ENCODE measurements at regions not wholly inside any gene's neighbourhood (a gene's known extent, or its start where the extent isn't known, plus 50 kb on each side); places are given as distances from the start of the nearest gene placed in this dataset.

DNA sequence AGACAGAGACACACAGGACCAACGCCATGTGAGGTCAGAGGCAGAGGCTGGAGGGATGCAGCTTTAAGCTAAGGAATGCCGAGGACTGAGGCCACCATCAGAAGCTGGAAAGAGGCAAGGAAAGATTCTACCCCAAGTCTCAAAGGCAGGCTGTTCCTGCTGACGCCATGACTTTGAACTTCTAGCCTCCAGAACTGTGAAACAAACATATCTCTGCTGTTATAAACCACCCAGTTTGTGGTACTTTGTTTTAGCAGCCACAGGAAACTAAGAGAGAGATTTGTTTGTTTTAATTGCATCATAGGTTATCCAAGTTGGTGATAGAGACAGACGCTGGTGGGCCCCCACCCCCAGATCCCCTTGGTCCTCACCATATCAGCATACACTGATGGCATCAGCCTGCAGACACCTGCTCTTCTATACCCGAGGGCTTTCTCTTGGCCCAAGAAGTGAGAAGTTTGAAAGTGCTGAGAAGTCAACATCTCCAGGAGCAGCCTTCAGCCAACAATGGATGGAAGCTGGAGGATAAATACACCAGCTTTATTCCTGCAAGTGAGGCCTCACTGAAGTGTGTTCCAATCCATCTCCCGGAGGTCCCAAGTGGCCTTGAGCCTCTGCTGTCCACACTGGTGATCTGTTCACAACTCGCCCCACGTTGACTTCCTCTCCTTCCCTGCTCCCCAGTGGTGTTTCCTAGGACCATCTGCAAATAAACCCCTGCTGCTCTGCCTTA lies 154.7 kb downstream of the BTBD3 start:
- H2AK5ac ChIP-seq (ENCODE audit: low read depth, low read length), result no peak overlapping the region
- no peak overlapping the region for H4K91ac ChIP-seq (replicated peaks; ENCODE audit: insufficient read length, low read length)
- H4K5ac ChIP-seq (ENCODE audit: insufficient read length, low read depth, low read length), result no peak overlapping the region
- no peaks in the 10 kb centered on the region for H3K27me3 ChIP-seq (replicated peaks in 1 of 4; ENCODE audit: control insufficient read depth in 3 of 4, extremely low read depth in 1 of 4, insufficient read depth in 3 of 4, low read length in 3 of 4)
- CTCF ChIA-PET (ENCODE audit: partially characterized antibody), result interaction anchor here (1.1 kb wide), 1 partner anchor 14 kb away, joined by 3 read pairs; no protein-coding TSS in a partner anchor
- no peak overlapping the region for H3K18ac ChIP-seq (ENCODE audit: extremely low read depth, low read length)
- peaks cover 0 to 5% (median 3%) of the 10 kb centered on the region in 4 experiments; a peak in 2 of 7 replicates for H3K4me1 ChIP-seq (replicated peaks in 1 of 4; ENCODE audit: control insufficient read depth in 3 of 4, insufficient read depth in 4 of 4, low read length in 3 of 4)
- DNase-seq (ENCODE audit: low read depth in 1 of 2, low spot score in 2 of 2) (no peak), FAIRE-seq (no peak)
- no peaks in the 10 kb centered on the region for H4K20me1 ChIP-seq (replicated peaks in 1 of 2; ENCODE audit: control insufficient read depth in 1 of 2, insufficient read depth in 2 of 2, low read length in 2 of 2)
- no peaks in the 10 kb centered on the region for H3K36me3 ChIP-seq (ENCODE audit: control insufficient read depth in 2 of 4, insufficient read depth in 4 of 4, low read length in 3 of 4)
- no peak overlapping the region for H3K14ac ChIP-seq (ENCODE audit: insufficient read length)
- no peak overlapping the region for H3K56ac ChIP-seq (replicated peaks; ENCODE audit: insufficient read length, low read depth, low read length)
- WGBS, 2 experiments (ENCODE audit: extremely low coverage in 1 of 2, insufficient coverage in 1 of 2, insufficient read length in 1 of 2, insufficient replicate concordance in 2 of 2, low coverage in 1 of 2, low lambda C conversion rate in 2 of 2, missing lambda C conversion rate in 1 of 2), result 86% methylated on average over 8 of the region's 8 CpGs; no CpG with 5 or more reads in 1 of the 2 experiments
- no peak overlapping the region for H3K4me2 ChIP-seq (ENCODE audit: insufficient read depth in 1 of 2, low read depth in 2 of 2, low read length in 2 of 2)
- no peaks in the 10 kb centered on the region for H3K23me2 ChIP-seq (ENCODE audit: low read depth, low read length)
- no peaks in the 10 kb centered on the region for H3K9me3 ChIP-seq (ENCODE audit: insufficient read depth in 2 of 2, low read depth in 1 of 2, low read length in 1 of 2)
- no peak overlapping the region for H2BK12ac ChIP-seq (ENCODE audit: low read depth, low read length)
- H3K4ac ChIP-seq (replicated peaks; ENCODE audit: insufficient read length, low read depth, low read length), result no peak overlapping the region
- H3K79me2 ChIP-seq (ENCODE audit: control insufficient read depth in 1 of 2, insufficient read depth in 2 of 2, low read length in 2 of 2), result no peaks in the 10 kb centered on the region
- no peak overlapping the region for H4K8ac ChIP-seq (ENCODE audit: extremely low read depth, insufficient read depth, low read length)
- no peak overlapping the region for H2BK15ac ChIP-seq (ENCODE audit: low read length)
- H3K23ac ChIP-seq (ENCODE audit: insufficient read length), result no peak overlapping the region
- no peak overlapping the region for H2BK5ac ChIP-seq (ENCODE audit: low read depth, low read length)
- no peak overlapping the region for H3K9ac ChIP-seq (replicated peaks in 1 of 4; ENCODE audit: extremely low read depth in 1 of 4, low read depth in 3 of 4, low read length in 3 of 4)
- no peak overlapping the region for H2AFZ ChIP-seq (ENCODE audit: low read length)
- no peak overlapping the region for H2BK120ac ChIP-seq (replicated peaks; ENCODE audit: low read depth, low read length)
- POLR2A ChIA-PET (ENCODE audit: partially characterized antibody), result no interaction called here
- H3K4me3 ChIP-seq (ENCODE audit: extremely low read depth in 1 of 4, insufficient read depth in 2 of 4, low read depth in 3 of 4, low read length in 4 of 4), result no peak overlapping the region
- no peak overlapping the region for H3K27ac ChIP-seq (ENCODE audit: low read depth, low read length)
- H2BK20ac ChIP-seq (ENCODE audit: low read length), result no peak overlapping the region
- H3K79me1 ChIP-seq (ENCODE audit: low read depth, low read length), result no peaks in the 10 kb centered on the region
- TF ChIP-seq EP300 (IDR thresholded peaks at IDR 0.05; ENCODE audit: borderline replicate concordance in 1 of 2, low read depth in 2 of 2, low read length in 2 of 2) (no peak), SIN3A (conservative IDR thresholded peaks at IDR 0.05 in 1 of 2, IDR thresholded peaks at IDR 0.05 in 1 of 2; ENCODE audit: low read depth in 1 of 2, low read length in 2 of 2) (no peak), HDAC2 (IDR thresholded peaks at IDR 0.05; ENCODE audit: borderline replicate concordance in 1 of 2, low read depth in 2 of 2, low read length in 2 of 2) (no peak), BACH1 (IDR thresholded peaks at IDR 0.05; ENCODE audit: low read length) (no peak)

Data from H1 (cell line).